H9 (cell line): ENCODE measurements at regions not wholly inside any gene's neighbourhood (a gene's known extent, or its start where the extent isn't known, plus 50 kb on each side); places are given as distances from the start of the nearest gene placed in this dataset.

Experiments used
- DNase-seq: peaks from one replicate; pipeline ENCODE4 v3.0.0-alpha.2; 2017
- H2AFZ ChIP-seq: one replicate; pipeline ENCODE4 v1.6.1; 2013; ENCODE audit warnings: mild to moderate bottlenecking, low read length, control low read depth, moderate library complexity
- H2AK5ac ChIP-seq: 2 replicates; pipeline ENCODE4 v1.6.1; 2013; ENCODE audit warnings: low read length, control low read depth, mixed read lengths; ENCODE audit not compliant: insufficient read length
- H2BK120ac ChIP-seq: one replicate; pipeline ENCODE4 v1.6.1; 2013; ENCODE audit warnings: low read depth, mild to moderate bottlenecking, low read length, control low read depth, inconsistent platforms; ENCODE audit not compliant: poor library complexity, severe bottlenecking
- H2BK12ac ChIP-seq: 2 replicates; pipeline ENCODE4 v1.6.1; 2013; ENCODE audit warnings: low read length, control low read depth, mixed read lengths, low read depth; ENCODE audit not compliant: insufficient read length
- H2BK15ac ChIP-seq: 2 replicates; pipeline ENCODE4 v1.6.1; 2013; ENCODE audit warnings: low read depth, low read length, control low read depth
- H2BK20ac ChIP-seq: one replicate; pipeline ENCODE4 v1.6.1; 2013; ENCODE audit warnings: low read depth, mild to moderate bottlenecking, low read length, control low read depth, inconsistent platforms; ENCODE audit not compliant: poor library complexity, severe bottlenecking
- H2BK5ac ChIP-seq: 2 replicates; pipeline ENCODE4 v1.6.1; 2013; ENCODE audit warnings: low read length, control low read depth, mixed read lengths; ENCODE audit not compliant: insufficient read length
- H3K14ac ChIP-seq: 2 replicates; pipeline ENCODE4 v1.6.1; 2013; ENCODE audit warnings: low read length, control low read depth; ENCODE audit not compliant: insufficient read depth
- H3K18ac ChIP-seq: 2 replicates; pipeline ENCODE4 v1.6.1; 2013; ENCODE audit warnings: low read depth, mild to moderate bottlenecking, mixed read lengths, low read length, control low read depth; ENCODE audit not compliant: insufficient read length
- H3K23ac ChIP-seq: 2 replicates; pipeline ENCODE4 v1.6.1; 2013; ENCODE audit warnings: low read length, control low read depth, mixed read lengths, low read depth; ENCODE audit not compliant: insufficient read length
- H3K23me2 ChIP-seq: 2 replicates; pipeline ENCODE4 v1.6.1; 2013; ENCODE audit warnings: low read depth, mild to moderate bottlenecking, mixed read lengths, low read length, control low read depth; ENCODE audit not compliant: insufficient read length, poor library complexity, severe bottlenecking
- H3K27ac ChIP-seq: 2 replicates; pipeline ENCODE4 v1.5.1; 2013; ENCODE audit warnings: low read length, control low read depth, mixed read lengths, low read depth; ENCODE audit not compliant: insufficient read length
- H3K27me3 ChIP-seq: 2 replicates; pipeline ENCODE4 v1.6.1; 2013; ENCODE audit warnings: low read length, control low read depth, inconsistent platforms; ENCODE audit not compliant: insufficient read depth
- H3K4ac ChIP-seq: 2 replicates; pipeline ENCODE4 v1.6.1; 2013; ENCODE audit warnings: low read depth, mild to moderate bottlenecking, control low read depth, inconsistent platforms, low read length, moderate library complexity
- H3K4me1 ChIP-seq: 2 replicates; pipeline ENCODE4 v1.6.1; 2013; ENCODE audit warnings: low read length, control low read depth, inconsistent platforms; ENCODE audit not compliant: insufficient read depth
- H3K4me2 ChIP-seq: 2 replicates; pipeline ENCODE4 v1.6.1; 2013; ENCODE audit warnings: low read length, control low read depth, mixed read lengths; ENCODE audit not compliant: insufficient read length, insufficient read depth
- H3K56ac ChIP-seq: 2 replicates; pipeline ENCODE4 v1.6.1; 2013; ENCODE audit warnings: low read depth, mild to moderate bottlenecking, mixed read lengths, low read length, control low read depth; ENCODE audit not compliant: insufficient read length
- H3K79me1 ChIP-seq: 2 replicates; pipeline ENCODE4 v1.6.1; 2013; ENCODE audit warnings: low read depth, mild to moderate bottlenecking, moderate library complexity, low read length, control low read depth, inconsistent platforms; ENCODE audit not compliant: insufficient read depth, poor library complexity, severe bottlenecking
- H3K79me2 ChIP-seq: 2 replicates; pipeline ENCODE4 v1.6.1; 2013; ENCODE audit warnings: low read length, control low read depth, inconsistent platforms; ENCODE audit not compliant: insufficient read depth
- H3K9ac ChIP-seq: 2 replicates; pipeline ENCODE4 v1.6.1; 2013; ENCODE audit warnings: low read length, control low read depth, mixed read lengths; ENCODE audit not compliant: insufficient read length; ENCODE audit errors: extremely low read depth
- H3K9me3 ChIP-seq: one replicate; pipeline ENCODE4 v1.6.1; 2013; ENCODE audit warnings: low read depth, low read length, inconsistent platforms; ENCODE audit not compliant: control insufficient read depth
- H3T11ph ChIP-seq: one replicate; pipeline ENCODE4 v1.6.1; 2013; ENCODE audit warnings: mild to moderate bottlenecking, low read length, control low read depth, inconsistent platforms
- H4K20me1 ChIP-seq: one replicate; pipeline ENCODE4 v1.6.1; 2013; ENCODE audit not compliant: control insufficient read depth, insufficient read length, insufficient read depth
- H4K5ac ChIP-seq: 2 replicates; pipeline ENCODE4 v1.6.1; 2013; ENCODE audit warnings: low read depth, mild to moderate bottlenecking, mixed read lengths, low read length, control low read depth; ENCODE audit not compliant: insufficient read length
- H4K8ac ChIP-seq: replicated peaks from 2 replicates; pipeline ENCODE4 v1.6.1; 2013; ENCODE audit warnings: low read length, control low read depth, mixed read lengths, low read depth; ENCODE audit not compliant: insufficient read length
- H4K91ac ChIP-seq: 2 replicates; pipeline ENCODE4 v1.6.1; 2013; ENCODE audit warnings: low read depth, mild to moderate bottlenecking, moderate library complexity, mixed read lengths, low read length, control low read depth; ENCODE audit not compliant: insufficient read length
- H3K27ac Mint-ChIP-seq, 3 experiments: 2 replicates in 2 of 3; 3 replicates in 1 of 3; pipeline ENCODE4 v1.8.0; 2020 to 2021; ENCODE audit warnings: mixed read lengths in 3 of 3, mild to moderate bottlenecking in 1 of 3, moderate library complexity in 1 of 3
- H3K27me3 Mint-ChIP-seq: 2 replicates; pipeline ENCODE4 v1.8.0; 2021; ENCODE audit warnings: low read depth, mild to moderate bottlenecking, moderate library complexity, mixed read lengths
- H3K36me3 Mint-ChIP-seq, 3 experiments: 2 replicates in 2 of 3; 3 replicates in 1 of 3; pipeline ENCODE4 v1.8.0; 2020 to 2021; ENCODE audit warnings: low read depth in 3 of 3, mixed read lengths in 3 of 3; ENCODE audit not compliant: insufficient read depth in 1 of 3
- H3K4me1 Mint-ChIP-seq, 2 experiments: 2 replicates each; pipeline ENCODE4 v1.8.0; 2020; ENCODE audit warnings: mixed read lengths in 2 of 2
- H3K4me3 Mint-ChIP-seq, 2 experiments: 2 replicates in 1 of 2; 3 replicates in 1 of 2; pipeline ENCODE4 v1.8.0; 2020 to 2021; ENCODE audit warnings: mild to moderate bottlenecking in 2 of 2, mixed read lengths in 2 of 2, moderate library complexity in 1 of 2
- H3K9me3 Mint-ChIP-seq, 2 experiments: 2 replicates in 1 of 2; 3 replicates in 1 of 2; pipeline ENCODE4 v1.8.0; 2020; ENCODE audit warnings: mild to moderate bottlenecking in 2 of 2, mixed read lengths in 2 of 2, moderate library complexity in 1 of 2
- WGBS: extraction: QIAGEN DNeasy Blood & Tissue Kit; methylation state at CpG from one replicate; pipeline ENCODE4 v1.1.7; 2013; ENCODE audit warnings: missing lambda C conversion rate, low lambda C conversion rate, mixed read lengths; ENCODE audit not compliant: insufficient read length; ENCODE audit errors: extremely low coverage; 5-methylcytosine and 5-hydroxymethylcytosine counted together
- TF ChIP-seq, protein P1 (sequence below): fragments of 200-600 bp; sonication (generic); conservative IDR thresholded peaks from 3 replicates; pipeline ENCODE4 v1.8.0; 2021; ENCODE audit warnings: antibody characterized with exemption, mild to moderate bottlenecking

DNA sequence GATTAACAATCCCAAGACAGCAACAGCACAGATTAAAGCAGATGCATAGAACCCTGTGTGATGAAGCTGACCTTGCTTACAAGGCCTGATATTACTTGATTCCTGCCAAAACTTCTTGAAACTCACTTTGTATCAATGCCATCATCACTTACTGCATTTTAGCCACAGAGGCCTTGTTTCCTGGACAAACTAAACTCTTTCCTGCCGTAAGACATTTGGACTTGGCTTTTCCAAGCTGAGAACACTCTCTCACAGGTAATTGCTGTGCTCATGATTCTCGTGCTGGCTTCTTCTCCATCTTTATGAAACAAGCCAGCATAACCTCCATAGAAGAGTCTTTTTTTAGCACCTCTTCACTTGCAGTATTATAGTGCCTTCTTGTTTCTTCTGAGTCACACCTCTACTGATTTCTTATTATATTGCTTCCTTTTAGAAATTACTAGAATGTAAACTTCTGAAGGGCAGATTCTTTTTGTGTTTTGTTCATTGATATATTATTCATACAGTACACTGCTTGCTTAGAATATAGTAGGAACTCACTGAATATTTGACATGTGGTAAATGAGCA is 456.5 kb upstream of the ZNF608 start:
- Histone ChIP-seq H3K4ac (no peak overlapping the region), H3K4me1 (no peaks in the 10 kb centered on the region), H2BK5ac (no peak overlapping the region), H3K27ac (no peak overlapping the region), H3K27me3 (no peaks in the 10 kb centered on the region), H3K79me2 (no peaks in the 10 kb centered on the region), H3K79me1 (no peaks in the 10 kb centered on the region), H2BK12ac (no peak overlapping the region), H3K23me2 (peaks cover 6% of the 10 kb centered on the region), H3K14ac (no peak overlapping the region), H2BK15ac (no peak overlapping the region), H3T11ph (no peak overlapping the region), H3K9ac (no peak overlapping the region), H3K4me2 (no peak overlapping the region), H2BK120ac (no peak overlapping the region), H2AK5ac (no peak overlapping the region), H4K8ac (no peak overlapping the region), H2AFZ (no peak overlapping the region), H4K20me1 (no peaks in the 10 kb centered on the region), H3K23ac (no peak overlapping the region), H3K56ac (no peak overlapping the region), H4K5ac (no peak overlapping the region), H3K9me3 (no peaks in the 10 kb centered on the region), H3K18ac (no peak overlapping the region), H4K91ac (no peak overlapping the region), H2BK20ac (no peak overlapping the region)
- H3K27me3 Mint-ChIP-seq: no peaks in the 10 kb centered on the region
- H3K4me3 Mint-ChIP-seq: no peak overlapping the region
- no peak for DNase-seq
- WGBS: no CpG with 5 or more reads among the region's 2 CpGs
- TF ChIP-seq, protein P1, sequence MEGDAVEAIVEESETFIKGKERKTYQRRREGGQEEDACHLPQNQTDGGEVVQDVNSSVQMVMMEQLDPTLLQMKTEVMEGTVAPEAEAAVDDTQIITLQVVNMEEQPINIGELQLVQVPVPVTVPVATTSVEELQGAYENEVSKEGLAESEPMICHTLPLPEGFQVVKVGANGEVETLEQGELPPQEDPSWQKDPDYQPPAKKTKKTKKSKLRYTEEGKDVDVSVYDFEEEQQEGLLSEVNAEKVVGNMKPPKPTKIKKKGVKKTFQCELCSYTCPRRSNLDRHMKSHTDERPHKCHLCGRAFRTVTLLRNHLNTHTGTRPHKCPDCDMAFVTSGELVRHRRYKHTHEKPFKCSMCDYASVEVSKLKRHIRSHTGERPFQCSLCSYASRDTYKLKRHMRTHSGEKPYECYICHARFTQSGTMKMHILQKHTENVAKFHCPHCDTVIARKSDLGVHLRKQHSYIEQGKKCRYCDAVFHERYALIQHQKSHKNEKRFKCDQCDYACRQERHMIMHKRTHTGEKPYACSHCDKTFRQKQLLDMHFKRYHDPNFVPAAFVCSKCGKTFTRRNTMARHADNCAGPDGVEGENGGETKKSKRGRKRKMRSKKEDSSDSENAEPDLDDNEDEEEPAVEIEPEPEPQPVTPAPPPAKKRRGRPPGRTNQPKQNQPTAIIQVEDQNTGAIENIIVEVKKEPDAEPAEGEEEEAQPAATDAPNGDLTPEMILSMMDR: no peak
- H3K9me3 Mint-ChIP-seq: no peaks in the 10 kb centered on the region; a peak in 1 of 5 replicates
- H3K27ac Mint-ChIP-seq: no peak overlapping the region; a peak in 2 of 7 replicates
- H3K36me3 Mint-ChIP-seq: peaks cover 0 to 10% (median 6%) of the 10 kb centered on the region in 3 experiments
- peaks cover 51 to 53% of the 10 kb centered on the region in 2 experiments for H3K4me1 Mint-ChIP-seq
